BJ (cell line): ENCODE measurements at regions not wholly inside any gene's neighbourhood (a gene's known extent, or its start where the extent isn't known, plus 50 kb on each side); places are given as distances from the start of the nearest gene placed in this dataset.

ENCODE experiments used
- CTCF ChIA-PET: fragments of 350-600 bp; formaldehyde crosslinking; extraction: SDS; loops from one replicate; lab custom pipeline; 2021; ENCODE audit warnings: antibody characterized with exemption, inconsistent platforms; lab: Yijun Ruan, JAX
- POLR2A ChIA-PET: fragments of 300-600 bp; sonication (Branson Sonifier 250); formaldehyde crosslinking; extraction: SDS; loops from one replicate; lab custom pipeline; 2021; ENCODE audit warnings: antibody characterized with exemption; lab: Charles Lee
- DNase-seq: peaks from one replicate; pipeline ENCODE4 v3.0.0-alpha.2; 2011; ENCODE audit warnings: low read depth
- H3K27me3 ChIP-seq: 2 replicates; pipeline ENCODE4 v1.6.0; 2011; ENCODE audit warnings: low read length; ENCODE audit not compliant: control insufficient read depth, insufficient read depth
- H3K36me3 ChIP-seq: 2 replicates; pipeline ENCODE4 v1.5.1; 2011; ENCODE audit warnings: low read length; ENCODE audit not compliant: control insufficient read depth, insufficient read depth
- H3K4me3 ChIP-seq: 2 replicates; pipeline ENCODE4 v1.5.1; 2011; ENCODE audit warnings: low read depth, mild to moderate bottlenecking, control low read depth, low read length
- CTCF ChIP-seq: IDR thresholded peaks from 2 replicates; pipeline ENCODE4 v1.5.1; 2011; ENCODE audit warnings: low read depth, mild to moderate bottlenecking, control low read depth, inconsistent platforms, low read length, moderate library complexity; ENCODE audit not compliant: insufficient read depth

GRCh38 chr14:61154641-61155040 is 126.5 kb downstream of the TMEM30B start:
- no peak for TF ChIP-seq CTCF
- ChIA-PET CTCF (interaction anchor here (0.6 to 1.9 kb wide), 3 partner anchors 20 to 129 kb away, joined by 3 to 4 read pairs (median 3); no protein-coding TSS in a partner anchor), POLR2A (no interaction called here)
- Histone ChIP-seq H3K36me3 (no peaks in the 10 kb centered on the region), H3K4me3 (no peak overlapping the region), H3K27me3 (no peaks in the 10 kb centered on the region)
- DNase-seq = no peak

GRCh38 chr14:61153914-61154545 is 127.1 kb downstream of the TMEM30B start:
- DNase-seq = no peak
- no peak overlapping the region for H3K4me3 ChIP-seq
- H3K36me3 ChIP-seq = no peaks in the 10 kb centered on the region
- POLR2A ChIA-PET = no interaction called here
- CTCF ChIA-PET = interaction anchor here (0.6 to 1.9 kb wide), 4 partner anchors 20 to 128 kb away, joined by 3 to 4 read pairs (median 3); no protein-coding TSS in a partner anchor
- TF ChIP-seq CTCF = no peak
- H3K27me3 ChIP-seq = no peaks in the 10 kb centered on the region

GRCh38 chr14:61153431-61153830 is 127.7 kb downstream of the TMEM30B start:
- Histone ChIP-seq H3K27me3 (no peaks in the 10 kb centered on the region), H3K4me3 (no peak overlapping the region), H3K36me3 (no peaks in the 10 kb centered on the region)
- TF ChIP-seq CTCF = no peak
- DNase-seq = no peak
- ChIA-PET CTCF (interaction anchor here (1.2 to 1.9 kb wide), 3 partner anchors 14 to 29 kb away, joined by 3 to 5 read pairs (median 4); no protein-coding TSS in a partner anchor), POLR2A (no interaction called here)

- CTCF ChIA-PET = interaction anchor here (1.2 to 1.9 kb wide), 3 partner anchors 15 to 29 kb away, joined by 3 to 5 read pairs (median 4); no protein-coding TSS in a partner anchor
- POLR2A ChIA-PET = no interaction called here
- H3K27me3 ChIP-seq = no peaks in the 10 kb centered on the region
- TF ChIP-seq CTCF = no peak
- no peak for DNase-seq
- H3K36me3 ChIP-seq = no peaks in the 10 kb centered on the region
- H3K4me3 ChIP-seq = no peak overlapping the region
These were observed 128.2 kb downstream of the TMEM30B start for GRCh38 chr14:61152851-61153364.

GRCh38 chr14:61151251-61151650 is 129.9 kb downstream of the TMEM30B start:
- H3K4me3 ChIP-seq = no peak overlapping the region
- TF ChIP-seq CTCF = no peak
- no peaks in the 10 kb centered on the region for H3K36me3 ChIP-seq
- CTCF ChIA-PET = interaction anchor here (1.7 kb wide), 1 partner anchor 32 kb away, joined by 7 read pairs; no protein-coding TSS in a partner anchor
- no peaks in the 10 kb centered on the region for H3K27me3 ChIP-seq
- POLR2A ChIA-PET = no interaction called here
- DNase-seq = no peak
